Stimulated activated CD4-positive, alpha-beta T cell treated with anti-CD3 and anti-CD28 coated beads, Interleukin-1b, Interleukin-23, amount 100 ng/mL, for 4 hours (primary cell): ENCODE measurements at regions not wholly inside any gene's neighbourhood (a gene's known extent, or its start where the extent isn't known, plus 50 kb on each side); places are given as distances from the start of the nearest gene placed in this dataset.

Source experiments
- DNase-seq, 2 donors: peaks; one replicate each; pipeline ENCODE4 v3.0.0-alpha.2; 2020; ENCODE audit warnings: low read depth in 2 of 2

DNA sequence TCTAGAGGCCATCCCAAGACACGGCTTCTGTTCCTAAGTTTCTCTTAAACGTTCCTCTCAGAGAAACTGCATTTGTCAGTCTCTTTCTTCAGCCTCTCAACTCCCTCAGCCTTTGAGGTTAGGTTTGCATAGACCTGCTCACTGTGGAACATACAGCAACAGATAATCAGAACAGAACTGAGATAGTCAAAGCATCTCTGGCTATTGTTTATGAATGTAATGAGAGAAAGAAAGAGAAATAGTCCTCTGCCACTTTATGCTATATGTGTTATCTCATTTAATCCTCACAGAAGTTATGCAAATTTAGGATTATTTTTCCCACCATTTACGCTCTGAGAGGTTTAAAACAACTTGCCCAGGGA is 190.6 kb downstream of the PHLDA1 start:
- no peak for DNase-seq

DNA sequence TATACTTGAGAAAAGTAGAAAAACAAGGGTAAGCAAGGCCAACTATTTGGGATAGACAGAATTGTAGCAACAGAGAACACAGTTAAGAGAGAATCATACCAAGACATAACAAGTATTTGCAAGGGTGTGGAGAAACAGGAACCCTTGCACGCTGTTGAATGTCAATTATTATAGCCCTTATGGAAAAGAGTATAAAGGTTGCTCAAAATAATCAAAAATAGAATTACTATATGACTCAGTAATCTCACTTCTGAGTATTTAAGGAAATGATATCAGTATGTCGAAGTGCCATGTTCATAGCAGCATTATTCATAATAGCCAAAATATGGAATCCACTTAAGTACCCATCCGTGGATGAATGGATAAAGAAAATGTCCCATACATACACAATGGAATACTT is 193.3 kb downstream of the PHLDA1 start:
- no peak for DNase-seq

GRCh38 chr12:75837700-75838099 is 193.9 kb downstream of the PHLDA1 start:
- DNase-seq = no peak

GRCh38 chr12:75836533-75836932 is 195.0 kb downstream of the PHLDA1 start:
- no peak for DNase-seq

DNA sequence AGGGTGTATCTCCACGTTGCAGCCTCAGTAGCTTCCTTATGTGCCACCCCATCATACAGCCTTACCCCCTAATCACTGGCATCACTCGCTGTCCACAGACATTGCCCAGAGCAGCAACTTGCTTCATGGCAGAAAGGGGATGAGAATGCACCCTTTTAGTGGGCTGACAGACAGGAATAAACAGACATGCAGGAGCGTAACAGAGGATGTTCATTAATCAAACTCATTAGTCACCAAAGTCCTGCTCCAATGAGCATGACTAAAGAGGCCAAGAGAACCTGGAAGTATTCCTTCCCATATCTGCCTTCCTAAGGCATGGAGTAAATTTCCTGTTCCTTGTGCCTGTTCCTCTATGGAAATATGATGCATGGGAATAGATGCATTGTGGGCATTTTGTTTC is 197.0 kb downstream of the PHLDA1 start:
- DNase-seq = no peak

DNA sequence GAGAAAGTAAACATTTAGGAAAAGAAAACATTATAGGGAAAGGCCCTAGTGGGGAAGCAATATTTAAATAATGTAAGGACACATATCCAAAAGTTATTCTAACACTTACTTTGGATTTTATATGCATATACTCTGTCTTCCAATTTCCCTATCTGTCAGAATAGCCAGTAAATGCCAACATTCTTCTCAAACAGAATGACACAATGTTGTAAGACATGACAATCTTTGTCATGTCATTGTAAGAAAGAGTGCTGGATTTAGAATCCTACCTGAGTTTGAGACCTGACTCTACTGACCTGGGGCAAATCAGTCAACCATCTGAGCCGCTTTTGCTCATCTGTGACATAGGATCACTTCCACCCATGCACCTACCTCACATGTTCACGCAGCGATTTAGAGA is 198.3 kb downstream of the PHLDA1 start:
- DNase-seq = no peak

DNA sequence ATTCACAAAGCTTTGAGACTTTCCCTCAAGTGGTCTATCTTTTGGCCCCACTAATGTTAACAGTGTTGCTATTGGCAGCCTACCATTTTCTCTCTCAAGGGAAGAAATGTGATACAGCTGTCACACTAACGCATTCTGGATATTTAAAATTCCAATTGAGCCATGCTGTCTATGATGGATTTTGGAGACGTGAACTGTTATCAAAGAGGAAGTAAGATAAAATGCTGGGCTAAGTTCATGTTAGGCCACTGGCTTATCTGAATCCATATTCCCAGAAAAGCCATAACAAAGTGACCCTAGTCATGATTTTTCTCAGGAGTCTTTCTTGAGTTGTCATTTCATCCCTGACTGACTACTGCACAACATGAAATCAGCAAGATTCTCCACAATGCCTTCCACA is 200.2 kb downstream of the PHLDA1 start:
- no peak for DNase-seq

DNA sequence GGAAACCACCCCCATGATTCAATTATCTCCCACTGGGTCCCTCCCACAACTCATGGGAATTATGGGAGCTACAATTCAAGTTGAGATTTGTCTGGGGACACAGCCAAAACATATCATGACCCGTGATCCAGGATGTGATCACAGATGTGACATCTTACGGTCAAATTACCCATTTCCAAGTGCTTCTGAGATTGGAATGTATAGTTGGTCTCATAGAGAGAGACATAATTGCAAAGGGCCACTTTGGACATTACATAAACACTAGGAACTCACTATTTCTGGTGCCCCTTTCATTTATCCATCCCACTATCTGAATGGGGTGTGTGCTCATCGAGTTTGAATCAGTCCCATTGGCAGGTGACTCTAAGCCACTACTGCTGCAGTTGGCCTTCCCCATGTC is 204.5 kb downstream of the PHLDA1 start:
- no peak for DNase-seq

DNA sequence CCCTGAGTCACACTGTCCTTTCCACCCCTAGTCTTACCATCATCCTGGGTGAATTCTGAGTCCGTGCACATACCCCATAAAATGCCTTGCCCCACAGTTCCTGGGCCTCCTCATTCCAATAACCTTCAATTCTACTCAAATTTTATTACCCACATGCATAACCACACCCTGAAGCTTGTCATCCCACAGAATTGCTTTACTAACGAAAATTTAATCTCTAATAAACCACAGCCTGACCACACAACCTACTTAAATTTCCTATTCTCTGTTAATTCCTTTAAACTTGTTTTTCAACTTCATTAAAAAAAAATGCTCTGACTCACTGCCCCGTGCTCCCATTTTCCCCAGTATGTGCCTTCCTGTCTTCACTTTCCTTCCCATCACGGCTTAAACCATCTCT is 205.9 kb downstream of the PHLDA1 start:
- no peak for DNase-seq

DNA sequence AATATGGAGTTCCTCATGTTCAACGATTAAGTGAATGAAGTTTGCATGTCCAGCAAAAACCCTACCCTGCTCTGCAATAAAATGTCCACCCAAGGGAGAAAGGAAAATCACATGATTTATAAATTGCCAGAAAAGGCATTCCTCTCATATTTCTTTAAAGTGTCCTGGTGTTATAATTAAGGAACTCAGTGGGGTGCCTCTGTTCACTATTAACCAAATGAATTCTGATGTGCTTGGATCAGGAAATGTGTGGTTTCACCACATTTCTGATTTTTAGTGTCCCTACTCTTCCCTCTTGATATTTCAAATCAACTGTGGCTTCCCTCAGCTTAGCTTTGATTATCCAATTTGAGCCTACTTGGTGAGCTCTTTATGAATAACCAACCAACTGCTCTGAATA is 208.1 kb downstream of the PHLDA1 start:
- no peak for DNase-seq

DNA sequence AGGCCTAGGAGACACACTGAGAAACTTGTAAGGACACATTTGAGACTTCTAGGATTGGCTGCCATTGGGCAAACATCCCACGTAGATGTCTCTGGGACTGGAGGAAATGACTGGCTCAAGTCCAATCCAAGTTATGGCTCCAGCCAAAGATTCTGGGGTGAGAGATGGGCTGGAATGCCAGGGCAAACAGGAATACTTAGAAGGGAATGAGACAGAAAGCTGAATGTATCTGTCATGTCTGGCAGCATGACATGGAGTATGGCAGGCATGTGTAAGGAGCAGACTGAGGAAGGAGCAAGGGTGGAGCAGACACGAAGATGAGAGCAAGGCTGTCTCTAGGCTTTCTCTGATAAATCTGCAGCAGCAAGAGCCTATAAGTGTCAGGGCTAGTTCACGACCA is 209.2 kb downstream of the PHLDA1 start:
- DNase-seq = no peak

GRCh38 chr12:75820848-75821578 is 210.6 kb downstream of the PHLDA1 start:
- DNase-seq = no peak

GRCh38 chr12:75820071-75820470 is 211.5 kb downstream of the PHLDA1 start:
- DNase-seq = no peak

GRCh38 chr12:75819512-75819911 is 212.1 kb downstream of the PHLDA1 start:
- DNase-seq = no peak

DNA sequence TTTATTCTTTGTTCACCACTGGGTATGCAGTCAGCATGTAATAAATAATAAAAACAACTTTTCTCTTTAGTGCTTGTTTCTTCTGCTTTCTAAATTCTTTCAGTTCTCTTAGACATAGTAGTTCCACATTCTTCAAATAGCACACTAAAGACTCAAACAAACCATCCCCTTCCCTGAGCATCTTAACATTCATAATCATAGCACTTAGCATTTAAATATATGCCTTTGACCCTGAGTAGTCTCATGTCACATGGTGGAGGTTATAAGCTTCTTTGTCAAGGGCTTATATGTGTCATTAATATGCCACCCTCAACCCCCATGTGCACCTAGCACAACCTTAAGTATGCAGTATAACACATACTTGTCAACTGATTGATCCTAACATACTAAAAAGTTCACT is 212.7 kb downstream of the PHLDA1 start:
- no peak for DNase-seq

DNA sequence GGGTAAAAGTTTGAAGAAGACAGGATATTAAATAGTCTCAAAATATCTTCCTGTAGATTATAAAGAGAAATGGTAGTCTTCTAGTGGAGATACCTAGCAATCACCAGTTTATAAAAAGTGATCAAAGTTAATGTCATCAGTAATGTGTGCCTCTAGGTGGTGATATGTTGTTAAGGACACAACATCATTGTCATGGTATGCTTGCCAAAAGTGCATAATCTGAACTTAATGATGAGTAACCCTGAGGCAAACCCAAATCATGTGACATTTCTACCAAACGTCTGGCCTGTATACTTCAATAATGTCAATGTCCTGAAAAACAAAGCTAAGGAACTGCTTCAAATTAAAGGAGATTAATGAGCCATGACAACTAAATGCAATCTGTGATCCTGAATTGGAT is 214.7 kb downstream of the PHLDA1 start:
- no peak for DNase-seq

GRCh38 chr12:75815756-75816155 is 215.8 kb downstream of the PHLDA1 start:
- DNase-seq = no peak

DNA sequence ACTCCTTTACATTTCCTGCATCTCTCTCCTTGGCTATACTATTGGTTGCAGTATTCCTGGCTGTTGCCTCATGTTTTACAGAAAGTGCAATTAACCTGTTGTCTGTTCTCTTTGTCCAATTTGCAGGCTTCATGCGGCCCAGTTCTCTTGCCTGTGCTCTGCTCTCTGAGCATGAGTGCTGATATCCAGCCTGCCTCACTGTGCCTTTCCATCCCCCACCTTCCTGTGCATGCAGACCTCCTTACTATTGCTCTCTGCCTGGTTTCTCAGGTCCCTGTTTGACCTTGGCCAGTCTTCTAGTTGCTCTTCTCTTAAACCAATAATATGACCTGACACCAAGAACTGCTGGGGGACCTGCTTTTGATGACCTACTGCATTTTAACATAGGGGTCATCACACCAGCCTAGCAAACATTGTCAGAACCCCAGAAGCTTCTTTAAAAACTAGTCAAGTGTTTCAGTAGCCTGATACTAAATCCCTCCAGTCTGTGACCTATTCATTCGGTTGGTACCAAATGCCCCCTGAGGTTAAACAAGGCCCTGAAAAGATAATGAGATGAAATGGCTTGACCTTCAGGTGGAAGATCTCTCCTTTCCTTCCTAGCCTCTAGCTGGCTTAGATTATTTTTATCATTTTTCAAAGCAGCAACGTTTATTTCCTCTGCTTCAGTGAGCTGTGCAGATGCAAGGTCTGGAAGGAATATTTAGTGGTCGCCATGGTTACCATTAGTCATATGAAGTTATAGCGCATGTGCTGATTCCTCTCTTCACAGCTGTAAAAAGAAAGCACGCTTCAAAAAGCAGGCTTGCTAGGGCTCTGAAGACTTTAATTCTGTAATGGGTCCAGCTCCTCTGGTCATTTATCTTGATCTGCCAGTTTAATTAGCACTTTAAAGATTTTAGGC is 216.5 kb downstream of the PHLDA1 start:
- no peak for DNase-seq

DNA sequence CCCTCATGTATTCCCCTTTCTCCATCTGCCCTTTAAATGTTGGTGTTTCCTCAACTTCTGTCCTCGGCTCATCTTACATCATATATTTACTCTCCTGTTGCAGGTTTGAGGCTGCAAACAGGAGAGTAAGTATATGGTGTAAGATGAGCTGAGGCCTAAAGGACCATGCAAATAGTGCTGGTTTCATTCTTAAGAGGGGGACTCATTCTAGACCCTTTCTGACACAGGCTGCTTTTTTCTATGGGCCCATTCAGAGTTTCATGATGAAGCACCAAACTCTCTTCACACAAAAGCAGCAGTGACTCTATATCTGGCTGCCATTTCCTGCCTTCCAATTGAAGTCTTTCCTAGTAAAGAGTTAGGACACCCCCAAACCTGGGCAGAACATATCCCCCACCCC is 218.5 kb downstream of the PHLDA1 start:
- no peak for DNase-seq

GRCh38 chr12:75812271-75813018 is 219.1 kb downstream of the PHLDA1 start:
- DNase-seq = no peak

DNA sequence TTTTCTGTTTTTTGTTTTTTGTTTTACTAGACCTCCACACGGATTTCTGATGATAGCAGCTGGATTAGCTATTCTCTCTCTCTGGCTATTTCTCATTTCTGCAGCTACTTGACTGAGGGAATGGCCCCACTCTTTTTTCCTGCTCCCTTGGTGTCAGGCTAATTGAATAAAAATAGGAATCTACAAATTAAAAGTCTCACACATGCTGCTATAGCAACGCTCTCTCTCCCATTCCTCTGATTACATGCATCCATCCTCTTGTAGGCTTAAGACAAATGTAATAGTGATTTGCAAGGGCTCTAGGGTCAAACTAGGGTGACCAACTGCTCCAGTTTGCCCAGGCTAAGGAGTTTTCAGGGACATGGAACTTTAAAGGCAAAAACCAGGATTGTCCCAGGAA is 221.8 kb downstream of the PHLDA1 start:
- no peak for DNase-seq

- DNase-seq = no peak
Observed at GRCh38 chr12:75807494-75807893, 224.1 kb downstream of the PHLDA1 start.

DNA sequence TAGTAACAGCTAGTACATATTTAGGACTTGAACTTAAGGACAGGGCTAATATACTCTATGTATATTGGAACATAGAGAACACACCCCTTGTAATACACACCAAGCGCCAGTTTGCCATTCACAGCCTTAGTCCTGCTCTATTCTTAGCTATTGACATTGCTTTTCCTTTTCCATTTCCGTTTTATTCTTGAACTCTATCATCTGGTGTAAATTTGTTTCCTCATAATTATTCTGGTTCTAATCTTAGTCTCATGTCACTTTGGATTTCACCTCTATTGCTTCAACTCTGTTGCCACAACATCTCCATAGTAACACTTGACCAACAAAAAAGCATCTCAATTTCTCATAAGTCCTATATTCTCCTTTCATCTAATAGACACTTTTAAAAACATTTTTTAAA is 225.7 kb downstream of the PHLDA1 start:
- DNase-seq = no peak
